A549 (cell line): ENCODE measurements at regions not wholly inside any gene's neighbourhood (a gene's known extent, or its start where the extent isn't known, plus 50 kb on each side); places are given as distances from the start of the nearest gene placed in this dataset.

Experiments used
- ATAC-seq, 2 experiments: fragments of 200-7000 bp in 1 of 2; fragments of >200 bp in 1 of 2; cut with Nextera tagmentation in 1 of 2; cut with Tn5 transposase in 1 of 2; 3 replicates each; pipeline versions ENCODE4 v1.8.0 to v1.9.1; 2018 to 2020; ENCODE audit warnings: mild to moderate bottlenecking in 1 of 2, moderate library complexity in 1 of 2
- CTCF ChIA-PET: fragments of 300-600 bp; sonication (Branson Sonifier 250); formaldehyde crosslinking; extraction: SDS; loops from one replicate; lab custom pipeline; 2021; ENCODE audit warnings: antibody characterized with exemption, inconsistent platforms; lab: Yijun Ruan, JAX
- POLR2A ChIA-PET: fragments of 350-600 bp; formaldehyde crosslinking; extraction: SDS; loops from one replicate; lab custom pipeline; 2021; ENCODE audit warnings: antibody characterized with exemption, inconsistent platforms; lab: Yijun Ruan, JAX
- DNase-seq, 2 experiments: peaks; one replicate each; pipeline versions ENCODE4 v3.0.0 to v3.0.0-alpha.2; 2011 to 2016; ENCODE audit warnings: low read depth in 1 of 2, low spot score in 1 of 2
- FAIRE-seq: peaks from 2 replicates; lab custom pipeline; 2011; peaks lifted over from hg19 to GRCh38; lab: Jason Lieb, UNC
- H3K27ac ChIP-seq, 2 experiments: fragments of >200 bp; sonication (Bioruptor Twin); formaldehyde crosslinking; 3 replicates each; pipeline ENCODE4 v1.5.1; 2016 to 2017
- H3K4me1 ChIP-seq: fragments of >200 bp; sonication (Bioruptor Twin); formaldehyde crosslinking; 3 replicates; pipeline ENCODE4 v1.6.1; 2016
- H3K4me2 ChIP-seq: fragments of >200 bp; sonication (Bioruptor Twin); formaldehyde crosslinking; 3 replicates; pipeline ENCODE4 v1.6.1; 2016
- H3K4me3 ChIP-seq: fragments of >200 bp; sonication (Bioruptor Twin); formaldehyde crosslinking; 3 replicates; pipeline ENCODE4 v1.5.1; 2016
- H3K9me3 ChIP-seq: fragments of >200 bp; sonication (Bioruptor Twin); formaldehyde crosslinking; 3 replicates; pipeline ENCODE4 v1.6.1; 2016
- CBX8 ChIP-seq: fragments of 200-600 bp; sonication (generic); IDR thresholded peaks from 2 replicates; pipeline ENCODE4 v1.6.1; 2016
- CEBPB ChIP-seq, 2 experiments: fragments of >200 bp in 1 of 2; sonication (Bioruptor Twin) in 1 of 2; formaldehyde crosslinking in 1 of 2; IDR thresholded peaks; 2 replicates each; pipeline ENCODE4 v1.6.1; 2012 to 2016
- EHMT2 ChIP-seq: fragments of 200-600 bp; sonication (generic); IDR thresholded peaks from 2 replicates; pipeline ENCODE4 v1.6.1; 2016; ENCODE audit warnings: antibody characterized with exemption, low read depth, mild to moderate bottlenecking, moderate library complexity
- ELK1 ChIP-seq: fragments of 150-350 bp; IDR thresholded peaks from 2 replicates; pipeline ENCODE4 v1.6.1; 2014; ENCODE audit warnings: low read depth, mild to moderate bottlenecking, low read length
- EP300 ChIP-seq, 2 experiments: fragments of >200 bp; sonication (Bioruptor Twin); formaldehyde crosslinking; IDR thresholded peaks; 2 replicates in 1 of 2; 3 replicates in 1 of 2; pipeline ENCODE4 v1.6.1; 2016 to 2017
- ESRRA ChIP-seq: fragments of 150-350 bp; IDR thresholded peaks from 2 replicates; pipeline ENCODE4 v1.6.1; 2014; ENCODE audit warnings: mild to moderate bottlenecking, low read length, borderline replicate concordance
- FOXS1 ChIP-seq: fragments of 250-450 bp; sonication (Bioruptor Pico); IDR thresholded peaks from 2 replicates; pipeline ENCODE4 v1.5.0; 2020; ENCODE audit warnings: mild to moderate bottlenecking, moderate library complexity
- HES2 ChIP-seq: fragments of >200 bp; sonication (Bioruptor Twin); formaldehyde crosslinking; IDR thresholded peaks from 2 replicates; pipeline ENCODE4 v1.6.1; 2016
- HEYL ChIP-seq: fragments of 250-450 bp; sonication (Bioruptor Pico); IDR thresholded peaks from 2 replicates; pipeline ENCODE4 v1.8.0; 2021; ENCODE audit warnings: mild to moderate bottlenecking, moderate library complexity
- JUN ChIP-seq, 2 experiments: fragments of >200 bp; sonication (Bioruptor Twin); formaldehyde crosslinking; IDR thresholded peaks; 2 replicates in 1 of 2; 3 replicates in 1 of 2; pipeline ENCODE4 v1.6.1; 2016 to 2017
- JUNB ChIP-seq: fragments of >200 bp; sonication (Bioruptor Twin); formaldehyde crosslinking; IDR thresholded peaks from 2 replicates; pipeline ENCODE4 v1.6.1; 2016
- MAX ChIP-seq: IDR thresholded peaks from 2 replicates; pipeline ENCODE4 v1.6.1; 2012
- MYC ChIP-seq: IDR thresholded peaks from 2 replicates; pipeline ENCODE4 v1.6.1; 2012; ENCODE audit warnings: mild to moderate bottlenecking, inconsistent platforms, low read length, improper control_type of control experiment, borderline replicate concordance
- NFE2L2 ChIP-seq: fragments of 150-350 bp; conservative IDR thresholded peaks from 2 replicates; pipeline ENCODE4 v1.6.1; 2014; ENCODE audit warnings: low read length
- NPAS2 ChIP-seq: fragments of 250-450 bp; sonication (Bioruptor Pico); IDR thresholded peaks from 2 replicates; pipeline ENCODE4 v1.8.0; 2022; ENCODE audit warnings: mild to moderate bottlenecking, moderate library complexity, borderline replicate concordance
- NR3C1 ChIP-seq: fragments of >200 bp; sonication (Bioruptor Twin); formaldehyde crosslinking; IDR thresholded peaks from 3 replicates; pipeline ENCODE4 v1.6.1; 2017
- PHF8 ChIP-seq: fragments of 200-600 bp; sonication (generic); IDR thresholded peaks from 2 replicates; pipeline ENCODE4 v1.6.1; 2016; ENCODE audit warnings: low read depth, mild to moderate bottlenecking, antibody characterized with exemption, moderate library complexity, borderline replicate concordance
- POLR2A ChIP-seq: IDR thresholded peaks from 2 replicates; pipeline ENCODE4 v1.6.1; 2012; ENCODE audit warnings: mild to moderate bottlenecking, low read length
- SMC3 ChIP-seq: fragments of >200 bp; sonication (Bioruptor Twin); formaldehyde crosslinking; IDR thresholded peaks from 3 replicates; pipeline ENCODE4 v1.6.1; 2018; ENCODE audit warnings: inconsistent platforms
- TP53 ChIP-seq: fragments of 250-450 bp; sonication (Bioruptor Pico); IDR thresholded peaks from 2 replicates; pipeline ENCODE4 v1.5.0; 2021; ENCODE audit warnings: mild to moderate bottlenecking, moderate library complexity
- USF2 ChIP-seq: fragments of 450-650 bp; IDR thresholded peaks from 2 replicates; pipeline ENCODE4 v1.6.1; 2014; ENCODE audit warnings: antibody characterized with exemption
- ZC3H11A ChIP-seq: fragments of 450-650 bp; IDR thresholded peaks from 2 replicates; pipeline ENCODE4 v1.6.1; 2014; ENCODE audit warnings: antibody characterized with exemption, mild to moderate bottlenecking
- ZNF302 ChIP-seq: fragments of 250-450 bp; sonication (Bioruptor Pico); IDR thresholded peaks from 2 replicates; pipeline ENCODE4 v1.9.0; 2021; ENCODE audit warnings: inconsistent platforms, mild to moderate bottlenecking, moderate library complexity
- ZSCAN20 ChIP-seq: fragments of 250-450 bp; sonication (Bioruptor Pico); IDR thresholded peaks from 2 replicates; pipeline ENCODE4 v1.8.0; 2022; ENCODE audit warnings: mild to moderate bottlenecking, moderate library complexity
- WGBS: methylation state at CpG from one replicate; pipeline ENCODE4 v1.1.6; 2017; ENCODE audit errors: missing lambda C conversion rate; 5-methylcytosine and 5-hydroxymethylcytosine counted together

- Histone ChIP-seq H3K4me3 (no peak overlapping the region), H3K9me3 (peaks cover 13% of the 10 kb centered on the region), H3K4me2 (no peak overlapping the region), H3K4me1 (no peaks in the 10 kb centered on the region)
- DNase-seq = no peak
- no peak for TF ChIP-seq USF2
- TF ChIP-seq TP53 (CRISPR knock-in tag) = no peak
- TF ChIP-seq, all 56 proteins: peak for 0
- FAIRE-seq (no peak), ATAC-seq (no peak)
- H3K27ac ChIP-seq = no peak overlapping the region
- ChIA-PET CTCF (no interaction called here), POLR2A (no interaction called here)
- 83% methylated on average over 5 of the region's 5 CpGs for WGBS
These were observed 58.1 kb upstream of the TGIF1 start for GRCh38 chr18:3391704-3392466.

GRCh38 chr18:3392467-3392855, 57.5 kb upstream of the TGIF1 start:
- TF ChIP-seq HEYL (CRISPR knock-in tag) (no peak), HES2 (no peak), MAX (no peak), SMC3 (no peak)
- Histone ChIP-seq H3K9me3 (peaks cover 13% of the 10 kb centered on the region), H3K4me3 (no peak overlapping the region), H3K4me1 (no peaks in the 10 kb centered on the region), H3K27ac (no peak overlapping the region), H3K4me2 (no peak overlapping the region)
- ChIA-PET CTCF (no interaction called here), POLR2A (no interaction called here)
- FAIRE-seq (no peak), ATAC-seq (no peak), DNase-seq (no peak)
- 55% methylated on average over 2 of the region's 2 CpGs for WGBS

- ChIA-PET POLR2A (no interaction called here), CTCF (interaction anchor here (0.7 to 1.4 kb wide), 3 partner anchors 11 to 113 kb away, joined by 3 read pairs; no protein-coding TSS in a partner anchor)
- FAIRE-seq = no peak
- ATAC-seq = no peak
- Histone ChIP-seq H3K9me3 (peaks cover 10% of the 10 kb centered on the region), H3K4me2 (no peak overlapping the region), H3K27ac (no peak overlapping the region), H3K4me1 (no peaks in the 10 kb centered on the region), H3K4me3 (no peak overlapping the region)
- 92% methylated on average over 5 of the region's 5 CpGs for WGBS
- no peak for DNase-seq
- TF ChIP-seq EHMT2 = no peak
- TF ChIP-seq ZNF302 (CRISPR knock-in tag) = no peak
- no peak for TF ChIP-seq ZC3H11A
- TF ChIP-seq NR3C1 = no peak
- no peak for TF ChIP-seq POLR2A
- no peak for TF ChIP-seq ELK1
- TF ChIP-seq ZSCAN20 (CRISPR knock-in tag) = no peak
- TF ChIP-seq, all 56 proteins: peak for 0
These were observed 55.3 kb upstream of the TGIF1 start for GRCh38 chr18:3394648-3395047.

- Histone ChIP-seq H3K4me1 (no peaks in the 10 kb centered on the region), H3K9me3 (peaks cover 2% of the 10 kb centered on the region), H3K4me3 (no peak overlapping the region), H3K4me2 (no peak overlapping the region), H3K27ac (no peak overlapping the region)
- TF ChIP-seq CBX8 (no peak), FOXS1 (CRISPR knock-in tag) (no peak), JUN (IDR thresholded peaks at IDR 0.05) (no peak), PHF8 (no peak), ESRRA (no peak), EP300 (IDR thresholded peaks at IDR 0.05) (no peak), MYC (no peak), HES2 (no peak), NFE2L2 (no peak), CEBPB (IDR thresholded peaks at IDR 0.05) (no peak), NPAS2 (CRISPR knock-in tag) (no peak), JUNB (no peak)
- ATAC-seq (no peak), DNase-seq (no peak), FAIRE-seq (no peak)
- ChIA-PET POLR2A (no interaction called here), CTCF (interaction anchor here (1.4 kb wide), 1 partner anchor 11 kb away, joined by 3 read pairs; no protein-coding TSS in a partner anchor)
- 81% methylated on average over 2 of the region's 2 CpGs for WGBS
These were observed 54.5 kb upstream of the TGIF1 start for GRCh38 chr18:3395466-3395865.
